Activated naive CD8-positive, alpha-beta T cell (primary cell): ENCODE measurements at regions not wholly inside any gene's neighbourhood (a gene's known extent, or its start where the extent isn't known, plus 50 kb on each side); places are given as distances from the start of the nearest gene placed in this dataset.
A peak's percentile ranks its signal among the peaks of the same experiment; 100 is the strongest.

Experiments used
- H3K27ac Mint-ChIP-seq: one replicate; pipeline ENCODE4 v1.8.0; 2021; ENCODE audit warnings: mixed read lengths
- H3K27me3 Mint-ChIP-seq: one replicate; pipeline ENCODE4 v1.8.0; 2021; ENCODE audit warnings: mixed read lengths
- H3K36me3 Mint-ChIP-seq: one replicate; pipeline ENCODE4 v1.8.0; 2021; ENCODE audit warnings: mixed read lengths
- H3K4me1 Mint-ChIP-seq: one replicate; pipeline ENCODE4 v1.8.0; 2021; ENCODE audit warnings: low read depth, mixed read lengths
- H3K4me3 Mint-ChIP-seq: one replicate; pipeline ENCODE4 v1.8.0; 2021; ENCODE audit warnings: mild to moderate bottlenecking, mixed read lengths
- H3K9me3 Mint-ChIP-seq: one replicate; pipeline ENCODE4 v1.8.0; 2021; ENCODE audit warnings: low read depth, mixed read lengths

DNA sequence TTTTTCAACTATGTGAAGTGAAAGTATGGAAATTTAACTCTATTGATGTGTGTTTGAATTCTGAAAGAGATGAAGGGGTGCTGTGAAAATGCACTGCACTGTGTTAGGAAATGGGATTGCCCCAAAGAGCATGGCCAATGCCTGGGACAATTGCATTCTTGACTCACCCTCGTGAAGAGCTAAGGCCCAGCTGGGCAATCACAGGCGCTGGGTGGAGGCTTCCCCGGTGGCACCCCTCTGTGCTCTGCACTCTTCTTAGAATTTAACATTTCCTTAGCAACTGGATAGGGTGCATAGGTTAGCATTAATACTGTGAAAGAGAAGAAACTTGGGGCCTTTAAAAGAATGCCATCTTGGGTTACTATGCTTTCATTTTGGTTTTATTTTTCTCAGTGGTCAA lies 179.9 kb upstream of the GOLIM4 start:
- Mint-ChIP-seq H3K4me3 (no peak overlapping the region), H3K9me3 (no peaks in the 10 kb centered on the region), H3K27me3 (no peaks in the 10 kb centered on the region), H3K27ac (no peak overlapping the region), H3K36me3 (no peaks in the 10 kb centered on the region), H3K4me1 (no peaks in the 10 kb centered on the region)

DNA sequence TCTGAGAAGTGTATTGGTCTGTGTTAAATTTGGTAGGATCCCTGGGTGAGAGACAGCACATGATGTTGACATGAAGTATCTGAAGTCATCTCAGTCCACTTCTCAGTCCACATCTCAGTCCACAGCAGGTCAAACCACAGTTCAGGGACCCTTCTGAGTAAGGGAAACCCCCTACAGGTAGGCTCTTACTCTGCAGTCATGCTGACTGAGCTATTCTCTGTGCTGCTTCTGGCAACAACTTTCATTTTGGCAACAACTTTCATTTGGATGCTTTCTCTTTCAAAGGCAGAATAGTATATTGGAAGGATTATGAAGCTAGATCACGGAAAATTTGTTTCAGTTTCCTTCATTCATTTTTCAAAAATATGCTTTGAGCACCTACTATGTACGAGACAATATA lies 178.2 kb upstream of the GOLIM4 start:
- no peaks in the 10 kb centered on the region for H3K4me1 Mint-ChIP-seq
- H3K36me3 Mint-ChIP-seq, result no peaks in the 10 kb centered on the region
- H3K27ac Mint-ChIP-seq, result no peak overlapping the region
- no peaks in the 10 kb centered on the region for H3K27me3 Mint-ChIP-seq
- no peak overlapping the region for H3K4me3 Mint-ChIP-seq
- no peaks in the 10 kb centered on the region for H3K9me3 Mint-ChIP-seq

DNA sequence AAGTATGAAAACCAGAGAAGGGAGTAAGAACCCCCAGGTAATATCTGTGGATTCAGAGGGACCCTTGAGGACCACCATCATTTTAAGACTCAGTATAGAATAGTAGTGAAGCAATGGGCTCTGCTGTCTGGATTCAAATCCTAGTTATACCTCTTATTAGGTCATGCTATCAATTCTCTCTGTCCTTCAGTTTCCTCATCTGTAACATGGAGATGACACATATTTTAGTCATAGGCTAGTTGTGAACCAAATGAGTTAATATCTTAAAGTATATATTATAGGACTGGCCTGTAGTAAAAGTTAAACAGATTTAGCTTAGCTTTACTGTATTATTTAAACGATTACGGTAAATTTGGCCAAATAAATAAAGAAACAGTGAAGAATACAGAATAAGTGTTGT lies 177.3 kb upstream of the GOLIM4 start:
- Mint-ChIP-seq H3K27ac (no peak overlapping the region), H3K27me3 (no peaks in the 10 kb centered on the region), H3K4me1 (no peaks in the 10 kb centered on the region), H3K9me3 (no peaks in the 10 kb centered on the region), H3K36me3 (no peaks in the 10 kb centered on the region), H3K4me3 (no peak overlapping the region)

DNA sequence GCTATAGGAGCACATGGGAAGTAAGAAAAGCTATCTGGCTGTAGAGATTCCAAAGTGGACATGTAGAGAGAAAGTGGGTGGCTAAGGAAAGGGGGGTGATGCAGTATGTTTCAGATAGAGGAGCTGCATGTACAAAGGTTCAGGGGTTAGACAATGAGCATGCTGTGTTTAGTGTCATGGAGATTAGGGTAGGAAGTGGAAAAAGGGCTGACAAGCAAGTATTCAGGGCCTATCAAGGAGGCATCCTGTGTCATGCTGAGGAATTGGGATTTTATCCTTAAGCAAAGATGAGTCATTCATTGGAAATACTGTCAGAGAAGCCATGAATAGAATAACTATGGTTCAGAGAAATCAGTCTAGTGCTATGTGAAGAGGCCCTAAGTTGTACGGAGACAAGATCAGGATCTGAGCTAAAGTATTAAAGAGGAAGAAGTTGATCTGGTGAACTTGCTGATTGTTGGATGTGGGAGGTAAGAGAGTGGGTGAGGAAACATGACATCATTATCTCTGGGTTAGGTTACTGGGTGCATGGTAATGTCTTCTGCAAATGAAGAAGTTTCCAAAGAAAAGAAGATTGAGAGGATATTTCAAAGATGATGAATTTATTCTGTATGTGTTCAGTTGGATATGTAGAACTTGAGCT lies 176.7 kb upstream of the GOLIM4 start:
- H3K9me3 Mint-ChIP-seq, result no peaks in the 10 kb centered on the region
- H3K27ac Mint-ChIP-seq, result no peak overlapping the region
- no peaks in the 10 kb centered on the region for H3K4me1 Mint-ChIP-seq
- no peaks in the 10 kb centered on the region for H3K27me3 Mint-ChIP-seq
- no peaks in the 10 kb centered on the region for H3K36me3 Mint-ChIP-seq
- H3K4me3 Mint-ChIP-seq, result no peak overlapping the region

DNA sequence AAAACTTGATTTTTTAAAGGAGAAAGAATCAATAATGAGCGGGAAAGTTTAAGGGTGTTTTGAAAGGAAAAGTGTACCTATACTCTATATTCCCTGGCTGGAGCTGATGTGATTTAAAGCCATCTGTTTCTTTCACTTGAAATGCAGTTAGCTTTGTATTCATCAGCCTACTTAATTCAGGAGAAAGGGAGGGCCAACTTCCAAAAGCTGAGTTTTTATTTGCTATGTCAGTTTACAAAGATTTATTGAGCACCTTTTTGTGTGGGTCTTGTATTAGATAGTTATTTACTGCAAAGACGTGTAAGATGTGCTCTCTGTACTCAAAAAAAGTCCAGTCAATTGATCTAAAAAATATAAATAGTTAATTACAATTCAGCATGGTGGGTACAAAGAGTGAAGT lies 176.2 kb upstream of the GOLIM4 start:
- Mint-ChIP-seq H3K27me3 (no peaks in the 10 kb centered on the region), H3K4me1 (no peaks in the 10 kb centered on the region), H3K4me3 (no peak overlapping the region), H3K36me3 (no peaks in the 10 kb centered on the region), H3K9me3 (no peaks in the 10 kb centered on the region), H3K27ac (no peak overlapping the region)

DNA sequence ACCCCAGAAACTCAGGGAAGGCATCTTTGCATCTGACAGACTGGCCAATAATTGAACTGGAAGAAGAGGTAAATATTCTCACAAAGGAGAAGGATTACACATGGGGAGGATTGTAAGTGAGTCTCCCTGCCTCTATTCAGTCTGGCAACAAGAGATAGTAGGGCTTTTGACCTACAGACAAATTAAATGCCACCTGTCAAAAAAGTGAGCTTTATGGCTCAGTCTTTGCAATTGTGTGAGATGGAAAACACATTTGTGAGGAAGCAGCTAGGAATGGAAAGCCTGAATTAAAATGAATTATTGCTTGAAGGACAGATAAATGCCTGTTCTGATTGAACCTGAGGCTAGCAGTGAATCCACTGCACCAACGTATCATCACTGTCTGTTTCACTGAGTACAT lies 173.3 kb upstream of the GOLIM4 start:
- no peak overlapping the region for H3K4me3 Mint-ChIP-seq
- H3K27ac Mint-ChIP-seq, result no peak overlapping the region
- H3K27me3 Mint-ChIP-seq, result peaks cover 3% of the 10 kb centered on the region
- no peaks in the 10 kb centered on the region for H3K9me3 Mint-ChIP-seq
- H3K4me1 Mint-ChIP-seq, result no peaks in the 10 kb centered on the region
- H3K36me3 Mint-ChIP-seq, result no peaks in the 10 kb centered on the region

DNA sequence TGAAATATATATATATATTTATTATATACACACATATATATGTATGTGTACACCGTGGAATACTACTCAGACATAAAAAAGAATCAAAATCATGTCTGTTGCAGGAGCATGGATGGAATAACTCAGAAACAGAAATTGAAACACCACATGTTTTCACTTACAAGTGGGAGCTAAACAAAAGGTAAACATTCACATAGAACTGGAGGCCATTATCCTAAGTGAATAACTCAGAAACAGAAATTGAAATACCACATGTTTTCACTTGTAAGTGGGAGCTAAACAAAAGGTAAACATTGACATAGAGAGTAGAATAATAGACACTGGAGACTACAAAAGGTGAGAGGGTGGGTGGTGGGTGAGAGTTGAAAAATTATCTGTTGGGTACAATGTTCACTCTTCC lies 171.5 kb upstream of the GOLIM4 start:
- H3K27ac Mint-ChIP-seq, result no peak overlapping the region
- H3K9me3 Mint-ChIP-seq, result no peaks in the 10 kb centered on the region
- peaks cover 3% of the 10 kb centered on the region for H3K27me3 Mint-ChIP-seq
- no peaks in the 10 kb centered on the region for H3K4me1 Mint-ChIP-seq
- H3K36me3 Mint-ChIP-seq, result no peaks in the 10 kb centered on the region
- H3K4me3 Mint-ChIP-seq, result no peak overlapping the region

- no peaks in the 10 kb centered on the region for H3K36me3 Mint-ChIP-seq
- H3K27ac Mint-ChIP-seq, result no peak overlapping the region
- H3K27me3 Mint-ChIP-seq, result peaks cover 3% of the 10 kb centered on the region
- H3K9me3 Mint-ChIP-seq, result no peaks in the 10 kb centered on the region
- no peak overlapping the region for H3K4me3 Mint-ChIP-seq
- no peaks in the 10 kb centered on the region for H3K4me1 Mint-ChIP-seq
Observed at GRCh38 chr3:168266335-168266734, 170.6 kb upstream of the GOLIM4 start.

DNA sequence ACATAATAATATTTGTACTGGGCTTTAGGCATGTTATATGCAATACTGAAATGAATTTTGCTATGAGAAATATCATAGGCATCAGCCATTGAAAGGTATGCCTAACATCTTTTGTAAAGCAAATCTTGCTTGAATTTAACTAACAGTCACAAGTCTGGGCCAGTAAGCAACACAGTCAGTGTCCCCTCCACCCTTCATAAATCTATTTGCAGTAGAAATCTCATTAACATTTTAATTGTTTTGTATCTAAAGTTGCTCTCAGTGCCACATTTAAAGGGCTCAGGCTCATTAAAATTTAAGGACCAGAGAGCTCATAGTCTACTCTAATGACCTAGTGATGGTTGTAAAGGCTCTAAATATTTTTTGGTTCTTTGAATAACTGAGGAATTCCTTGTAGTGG lies 167.2 kb upstream of the GOLIM4 start:
- H3K9me3 Mint-ChIP-seq, result no peaks in the 10 kb centered on the region
- H3K4me3 Mint-ChIP-seq, result no peak overlapping the region
- H3K4me1 Mint-ChIP-seq, result no peaks in the 10 kb centered on the region
- H3K27me3 Mint-ChIP-seq, result peaks cover 3% of the 10 kb centered on the region
- no peaks in the 10 kb centered on the region for H3K36me3 Mint-ChIP-seq
- no peak overlapping the region for H3K27ac Mint-ChIP-seq

DNA sequence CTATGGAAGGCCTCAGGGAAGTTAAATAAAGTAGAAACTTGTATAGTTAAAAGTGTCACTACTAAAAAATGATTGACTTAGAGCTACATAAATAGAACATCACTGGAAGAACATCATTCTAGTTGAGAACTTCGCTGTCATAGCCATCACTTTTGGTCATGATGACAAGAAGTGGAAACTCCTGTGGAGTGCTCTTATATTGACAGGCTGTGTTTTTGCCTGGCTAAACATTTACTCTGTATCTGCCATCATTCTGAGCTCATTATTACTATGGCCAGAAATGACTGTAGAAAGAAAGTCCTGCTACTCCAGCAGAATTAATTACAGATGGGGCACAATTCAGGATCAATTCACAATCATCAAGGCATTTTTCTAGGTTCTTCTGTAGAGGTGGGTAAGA lies 165.1 kb upstream of the GOLIM4 start:
- no peak overlapping the region for H3K27ac Mint-ChIP-seq
- H3K4me3 Mint-ChIP-seq, result no peak overlapping the region
- H3K4me1 Mint-ChIP-seq, result no peaks in the 10 kb centered on the region
- no peaks in the 10 kb centered on the region for H3K9me3 Mint-ChIP-seq
- no peaks in the 10 kb centered on the region for H3K36me3 Mint-ChIP-seq
- peaks cover 3% of the 10 kb centered on the region for H3K27me3 Mint-ChIP-seq

- Mint-ChIP-seq H3K36me3 (no peaks in the 10 kb centered on the region), H3K27me3 (peaks cover 24% of the 10 kb centered on the region), H3K4me1 (peaks cover 16% of the 10 kb centered on the region), H3K27ac (no peak overlapping the region), H3K9me3 (peaks cover 6% of the 10 kb centered on the region), H3K4me3 (no peak overlapping the region)
Observed at GRCh38 chr3:168251371-168251770, 155.6 kb upstream of the GOLIM4 start.

DNA sequence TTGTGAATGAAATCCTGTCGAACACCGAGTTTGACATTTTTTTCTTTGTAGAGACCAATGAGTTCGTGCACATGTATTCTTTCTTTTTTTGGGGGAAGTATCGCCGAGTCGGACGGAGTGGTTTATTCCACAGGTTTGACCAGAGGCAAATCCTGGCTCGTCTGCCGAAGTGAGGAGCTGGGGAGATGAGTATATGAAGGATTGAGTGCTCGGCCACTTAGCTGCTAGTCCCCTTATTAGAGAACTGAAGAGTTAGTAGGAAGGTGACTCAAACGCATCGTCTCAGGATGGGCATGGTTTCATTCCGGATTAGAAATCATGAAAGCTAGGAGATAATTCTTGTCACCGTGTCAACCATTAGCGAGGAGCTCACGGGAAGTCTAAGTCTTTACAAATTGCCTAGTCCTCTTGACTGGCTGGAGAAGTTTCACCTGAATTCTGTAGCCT lies 154.7 kb upstream of the GOLIM4 start:
- no peaks in the 10 kb centered on the region for H3K36me3 Mint-ChIP-seq
- H3K4me1 Mint-ChIP-seq, result peaks cover 16% of the 10 kb centered on the region
- H3K27ac Mint-ChIP-seq, result no peak overlapping the region
- peak overlapping the region; percentile 57 for H3K4me3 Mint-ChIP-seq
- peaks cover 24% of the 10 kb centered on the region for H3K27me3 Mint-ChIP-seq
- H3K9me3 Mint-ChIP-seq, result peaks cover 6% of the 10 kb centered on the region

GRCh38 chr3:168249550-168250414 lies 154.1 kb upstream of the GOLIM4 start:
- no peaks in the 10 kb centered on the region for H3K36me3 Mint-ChIP-seq
- H3K27me3 Mint-ChIP-seq, result peaks cover 24% of the 10 kb centered on the region
- peaks cover 16% of the 10 kb centered on the region for H3K4me1 Mint-ChIP-seq
- H3K9me3 Mint-ChIP-seq, result peaks cover 2% of the 10 kb centered on the region
- no peak overlapping the region for H3K27ac Mint-ChIP-seq
- peak overlapping the region; percentile 57 for H3K4me3 Mint-ChIP-seq

GRCh38 chr3:168249205-168249549 lies 153.5 kb upstream of the GOLIM4 start:
- no peaks in the 10 kb centered on the region for H3K9me3 Mint-ChIP-seq
- H3K4me1 Mint-ChIP-seq, result peaks cover 16% of the 10 kb centered on the region
- H3K36me3 Mint-ChIP-seq, result no peaks in the 10 kb centered on the region
- H3K4me3 Mint-ChIP-seq, result no peak overlapping the region
- H3K27ac Mint-ChIP-seq, result no peak overlapping the region
- H3K27me3 Mint-ChIP-seq, result peaks cover 22% of the 10 kb centered on the region

GRCh38 chr3:168248383-168249204 lies 152.9 kb upstream of the GOLIM4 start:
- peaks cover 22% of the 10 kb centered on the region for H3K27me3 Mint-ChIP-seq
- H3K9me3 Mint-ChIP-seq, result no peaks in the 10 kb centered on the region
- peaks cover 16% of the 10 kb centered on the region for H3K4me1 Mint-ChIP-seq
- no peak overlapping the region for H3K4me3 Mint-ChIP-seq
- no peaks in the 10 kb centered on the region for H3K36me3 Mint-ChIP-seq
- H3K27ac Mint-ChIP-seq, result no peak overlapping the region
